ENCODE measurements at regions not wholly inside any gene's neighbourhood (a gene's known extent, or its start where the extent isn't known, plus 50 kb on each side); places are given as distances from the start of the nearest gene placed in this dataset.

- Histone ChIP-seq H3K4me1 (ENCODE audit: insufficient read depth) (no peaks in the 10 kb centered on the region), H3K4me2 (no peak overlapping the region), H3K9me3 (ENCODE audit: low read depth) (no peaks in the 10 kb centered on the region), H3K4me3 (no peak overlapping the region), H3K27ac (no peak overlapping the region), H3K36me3 (replicated peaks; ENCODE audit: insufficient read depth, low read depth) (no peaks in the 10 kb centered on the region), H3K79me2 (no peaks in the 10 kb centered on the region), H4K20me1 (ENCODE audit: insufficient read depth, poor library complexity, severe bottlenecking) (no peaks in the 10 kb centered on the region), H3K27me3 (no peaks in the 10 kb centered on the region), H2AFZ (no peak overlapping the region), H3K9me2 (replicated peaks; ENCODE audit: insufficient read depth) (no peaks in the 10 kb centered on the region)
- TF ChIP-seq EZH2phosphoT487 (IDR thresholded peaks at IDR 0.05; ENCODE audit: low read depth, severe bottlenecking, unreplicated experiment) (no peak), EZH2 (IDR thresholded peaks at IDR 0.05; ENCODE audit: borderline replicate concordance) (no peak), CTCF (IDR thresholded peaks at IDR 0.05; ENCODE audit: poor library complexity) (no peak)
- 93% methylated on average over 8 of the region's 8 CpGs for WGBS (ENCODE audit: low lambda C conversion rate, missing lambda C conversion rate)
- DNase-seq (ENCODE audit: low spot score) = no peak
Observed at GRCh38 chr11:122023614-122024250, 92.3 kb downstream of the BLID start.

GRCh38 chr11:122022646-122023045 lies 93.4 kb downstream of the BLID start:
- no peaks in the 10 kb centered on the region for H3K9me2 ChIP-seq (replicated peaks; ENCODE audit: insufficient read depth)
- WGBS (ENCODE audit: low lambda C conversion rate, missing lambda C conversion rate) = 86% methylated on average over 6 of the region's 6 CpGs
- no peaks in the 10 kb centered on the region for H4K20me1 ChIP-seq (ENCODE audit: insufficient read depth, poor library complexity, severe bottlenecking)
- H3K9me3 ChIP-seq (ENCODE audit: low read depth) = no peaks in the 10 kb centered on the region
- no peak overlapping the region for H3K27ac ChIP-seq
- H3K4me1 ChIP-seq (ENCODE audit: insufficient read depth) = no peaks in the 10 kb centered on the region
- no peak overlapping the region for H3K4me3 ChIP-seq
- no peaks in the 10 kb centered on the region for H3K36me3 ChIP-seq (replicated peaks; ENCODE audit: insufficient read depth, low read depth)
- no peaks in the 10 kb centered on the region for H3K27me3 ChIP-seq
- H2AFZ ChIP-seq = no peak overlapping the region
- H3K79me2 ChIP-seq = no peaks in the 10 kb centered on the region
- TF ChIP-seq EZH2 (IDR thresholded peaks at IDR 0.05; ENCODE audit: borderline replicate concordance) (no peak), EZH2phosphoT487 (IDR thresholded peaks at IDR 0.05; ENCODE audit: low read depth, severe bottlenecking, unreplicated experiment) (no peak), CTCF (IDR thresholded peaks at IDR 0.05; ENCODE audit: poor library complexity) (no peak)
- H3K4me2 ChIP-seq = no peak overlapping the region
- no peak for DNase-seq (ENCODE audit: low spot score)

- Histone ChIP-seq H3K9me2 (replicated peaks; ENCODE audit: insufficient read depth) (no peaks in the 10 kb centered on the region), H3K4me3 (no peak overlapping the region), H3K27me3 (no peaks in the 10 kb centered on the region), H3K79me2 (no peaks in the 10 kb centered on the region), H3K36me3 (replicated peaks; ENCODE audit: insufficient read depth, low read depth) (no peaks in the 10 kb centered on the region), H4K20me1 (ENCODE audit: insufficient read depth, poor library complexity, severe bottlenecking) (no peaks in the 10 kb centered on the region), H3K4me2 (no peak overlapping the region), H3K9me3 (ENCODE audit: low read depth) (no peaks in the 10 kb centered on the region), H2AFZ (no peak overlapping the region), H3K27ac (no peak overlapping the region), H3K4me1 (ENCODE audit: insufficient read depth) (no peaks in the 10 kb centered on the region)
- WGBS (ENCODE audit: low lambda C conversion rate, missing lambda C conversion rate) = 66% methylated on average over 2 of the region's 2 CpGs
- TF ChIP-seq CTCF (IDR thresholded peaks at IDR 0.05; ENCODE audit: poor library complexity) (peak; percentile 41), EZH2 (IDR thresholded peaks at IDR 0.05; ENCODE audit: borderline replicate concordance) (no peak), EZH2phosphoT487 (IDR thresholded peaks at IDR 0.05; ENCODE audit: low read depth, severe bottlenecking, unreplicated experiment) (no peak)
- DNase-seq (ENCODE audit: low spot score) = no peak
Observed at GRCh38 chr11:122020902-122021301, 95.1 kb downstream of the BLID start.

Measured in hepatocyte (in vitro differentiated cells).